SK-N-SH (cell line): ENCODE measurements at regions not wholly inside any gene's neighbourhood (a gene's known extent, or its start where the extent isn't known, plus 50 kb on each side); places are given as distances from the start of the nearest gene placed in this dataset.

Experiments
- EZH2phosphoT487 ChIP-seq: fragments of 200-600 bp; sonication (generic); IDR thresholded peaks from 2 replicates; pipeline ENCODE4 v1.6.1; 2017; ENCODE audit warnings: low read depth, mixed run types, mild to moderate bottlenecking, antibody characterized with exemption, moderate library complexity, borderline replicate concordance
- GABPA ChIP-seq: IDR thresholded peaks from 2 replicates; pipeline ENCODE4 v1.4.0; 2012; ENCODE audit warnings: low read depth, mild to moderate bottlenecking
- GATA2 ChIP-seq: sonication (generic); formaldehyde crosslinking; IDR thresholded peaks from 2 replicates; pipeline ENCODE4 v1.5.0; 2020; ENCODE audit warnings: mild to moderate bottlenecking, missing genetic modification reagents
- POLR2AphosphoS5 ChIP-seq: IDR thresholded peaks from 2 replicates; pipeline ENCODE4 v1.6.1; 2012; ENCODE audit warnings: low read depth, low read length
- RFX5 ChIP-seq: IDR thresholded peaks from 2 replicates; pipeline ENCODE4 v1.6.1; 2012; ENCODE audit warnings: mild to moderate bottlenecking, improper control_type of control experiment, low read length
- SIN3A ChIP-seq: IDR thresholded peaks from 2 replicates; pipeline ENCODE4 v1.6.1; 2012; ENCODE audit warnings: low read depth, mild to moderate bottlenecking, low read length, moderate library complexity, borderline replicate concordance
- TF ChIP-seq, protein P1 (sequence below): fragments of 200-600 bp; sonication (generic); IDR thresholded peaks from 2 replicates; pipeline ENCODE4 v1.6.1; 2017; ENCODE audit warnings: antibody characterized with exemption, mild to moderate bottlenecking, moderate library complexity
- TF ChIP-seq, protein P2 (sequence below): IDR thresholded peaks from 2 replicates; pipeline ENCODE4 v1.6.1; 2012; ENCODE audit warnings: mild to moderate bottlenecking, low read depth, low read length, moderate library complexity

DNA sequence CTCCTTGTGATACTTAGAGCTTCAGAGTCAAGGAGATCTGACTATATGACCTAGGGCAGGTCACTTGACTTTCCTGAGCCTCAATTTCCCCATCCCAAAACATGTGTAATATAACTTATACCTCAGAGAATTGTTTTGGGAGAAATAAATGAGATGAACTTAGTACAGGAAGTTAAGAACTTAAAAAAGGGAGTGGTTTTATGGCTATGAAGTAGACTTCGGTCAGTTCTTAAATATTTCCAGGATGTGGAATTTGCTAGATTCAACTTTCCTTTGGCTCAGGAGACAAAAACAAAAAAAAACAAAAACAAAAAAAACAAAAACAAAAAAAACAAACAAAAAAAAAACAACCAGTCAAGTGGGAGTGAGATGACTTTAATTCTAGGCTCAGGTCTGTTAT, 116.7 kb downstream of the EDEM1 start:
- TF ChIP-seq POLR2AphosphoS5 (no peak), GATA2 (CRISPR knock-in tag) (no peak), RFX5 (no peak), SIN3A (no peak), EZH2phosphoT487 (no peak), GABPA (no peak)
- TF ChIP-seq, protein P1, sequence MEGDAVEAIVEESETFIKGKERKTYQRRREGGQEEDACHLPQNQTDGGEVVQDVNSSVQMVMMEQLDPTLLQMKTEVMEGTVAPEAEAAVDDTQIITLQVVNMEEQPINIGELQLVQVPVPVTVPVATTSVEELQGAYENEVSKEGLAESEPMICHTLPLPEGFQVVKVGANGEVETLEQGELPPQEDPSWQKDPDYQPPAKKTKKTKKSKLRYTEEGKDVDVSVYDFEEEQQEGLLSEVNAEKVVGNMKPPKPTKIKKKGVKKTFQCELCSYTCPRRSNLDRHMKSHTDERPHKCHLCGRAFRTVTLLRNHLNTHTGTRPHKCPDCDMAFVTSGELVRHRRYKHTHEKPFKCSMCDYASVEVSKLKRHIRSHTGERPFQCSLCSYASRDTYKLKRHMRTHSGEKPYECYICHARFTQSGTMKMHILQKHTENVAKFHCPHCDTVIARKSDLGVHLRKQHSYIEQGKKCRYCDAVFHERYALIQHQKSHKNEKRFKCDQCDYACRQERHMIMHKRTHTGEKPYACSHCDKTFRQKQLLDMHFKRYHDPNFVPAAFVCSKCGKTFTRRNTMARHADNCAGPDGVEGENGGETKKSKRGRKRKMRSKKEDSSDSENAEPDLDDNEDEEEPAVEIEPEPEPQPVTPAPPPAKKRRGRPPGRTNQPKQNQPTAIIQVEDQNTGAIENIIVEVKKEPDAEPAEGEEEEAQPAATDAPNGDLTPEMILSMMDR = no peak
- TF ChIP-seq, protein P2, sequence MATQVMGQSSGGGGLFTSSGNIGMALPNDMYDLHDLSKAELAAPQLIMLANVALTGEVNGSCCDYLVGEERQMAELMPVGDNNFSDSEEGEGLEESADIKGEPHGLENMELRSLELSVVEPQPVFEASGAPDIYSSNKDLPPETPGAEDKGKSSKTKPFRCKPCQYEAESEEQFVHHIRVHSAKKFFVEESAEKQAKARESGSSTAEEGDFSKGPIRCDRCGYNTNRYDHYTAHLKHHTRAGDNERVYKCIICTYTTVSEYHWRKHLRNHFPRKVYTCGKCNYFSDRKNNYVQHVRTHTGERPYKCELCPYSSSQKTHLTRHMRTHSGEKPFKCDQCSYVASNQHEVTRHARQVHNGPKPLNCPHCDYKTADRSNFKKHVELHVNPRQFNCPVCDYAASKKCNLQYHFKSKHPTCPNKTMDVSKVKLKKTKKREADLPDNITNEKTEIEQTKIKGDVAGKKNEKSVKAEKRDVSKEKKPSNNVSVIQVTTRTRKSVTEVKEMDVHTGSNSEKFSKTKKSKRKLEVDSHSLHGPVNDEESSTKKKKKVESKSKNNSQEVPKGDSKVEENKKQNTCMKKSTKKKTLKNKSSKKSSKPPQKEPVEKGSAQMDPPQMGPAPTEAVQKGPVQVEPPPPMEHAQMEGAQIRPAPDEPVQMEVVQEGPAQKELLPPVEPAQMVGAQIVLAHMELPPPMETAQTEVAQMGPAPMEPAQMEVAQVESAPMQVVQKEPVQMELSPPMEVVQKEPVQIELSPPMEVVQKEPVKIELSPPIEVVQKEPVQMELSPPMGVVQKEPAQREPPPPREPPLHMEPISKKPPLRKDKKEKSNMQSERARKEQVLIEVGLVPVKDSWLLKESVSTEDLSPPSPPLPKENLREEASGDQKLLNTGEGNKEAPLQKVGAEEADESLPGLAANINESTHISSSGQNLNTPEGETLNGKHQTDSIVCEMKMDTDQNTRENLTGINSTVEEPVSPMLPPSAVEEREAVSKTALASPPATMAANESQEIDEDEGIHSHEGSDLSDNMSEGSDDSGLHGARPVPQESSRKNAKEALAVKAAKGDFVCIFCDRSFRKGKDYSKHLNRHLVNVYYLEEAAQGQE = no peak
